ENCODE measurements at regions not wholly inside any gene's neighbourhood (a gene's known extent, or its start where the extent isn't known, plus 50 kb on each side); places are given as distances from the start of the nearest gene placed in this dataset.

GRCh38 chr10:3255075-3255474 lies 82.5 kb upstream of the PITRM1 start:
- TF ChIP-seq GATA2 (IDR thresholded peaks at IDR 0.05; ENCODE audit: low read depth, low read length) (no peak), GATA3 (IDR thresholded peaks at IDR 0.05; ENCODE audit: low read depth, low read length) (no peak)

Data from SH-SY5Y (cell line).